ENCODE measurements at regions not wholly inside any gene's neighbourhood (a gene's known extent, or its start where the extent isn't known, plus 50 kb on each side); places are given as distances from the start of the nearest gene placed in this dataset.

DNA sequence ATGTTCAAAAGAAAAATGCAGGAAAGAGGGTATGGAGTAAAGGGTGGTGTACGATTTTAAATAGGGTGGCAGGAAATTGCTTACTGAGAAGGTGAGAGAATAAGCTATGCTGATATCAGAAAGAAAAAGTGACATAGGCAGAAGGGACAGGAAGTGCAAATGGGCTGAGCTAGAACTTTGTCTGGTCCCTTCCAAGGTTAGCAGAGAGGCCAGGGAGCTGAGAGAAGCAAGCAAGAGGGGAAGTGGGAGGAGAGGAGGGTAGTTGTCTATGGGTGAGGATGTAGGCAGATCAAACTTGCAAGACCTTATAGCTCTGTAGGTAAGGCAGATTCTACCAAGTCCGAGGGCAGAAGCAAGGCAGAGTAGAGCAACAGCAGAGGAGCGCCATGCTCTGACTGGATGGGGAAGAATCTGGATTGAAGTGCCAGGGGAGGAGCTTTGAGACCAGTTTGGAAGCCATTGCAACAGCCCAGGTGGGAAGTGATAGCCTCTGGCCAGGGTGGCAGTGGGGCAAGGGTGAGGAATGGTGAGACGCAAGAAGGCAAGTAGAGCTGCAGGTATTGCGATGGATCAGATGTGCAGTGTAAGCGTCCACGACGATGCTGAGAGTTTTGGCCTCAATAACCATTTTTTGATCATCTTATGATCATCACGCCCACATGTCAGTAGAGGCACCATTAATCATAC lies 134.4 kb upstream of the APCDD1 start:
- Histone ChIP-seq H3K4me2 (ENCODE audit: low read length) (no peak overlapping the region), H3K9me2 (ENCODE audit: insufficient read depth) (no peaks in the 10 kb centered on the region), H4K20me1 (ENCODE audit: insufficient read depth) (no peaks in the 10 kb centered on the region), H3K27ac (ENCODE audit: low read depth, low read length) (no peak overlapping the region), H3K9ac (ENCODE audit: low read length) (no peak overlapping the region), H3K27me3 (ENCODE audit: insufficient read depth, low read length) (peaks cover 38% of the 10 kb centered on the region), H2AFZ (ENCODE audit: low read depth, low read length, poor library complexity, severe bottlenecking) (no peak overlapping the region), H3K79me2 (ENCODE audit: insufficient read depth, low read length) (no peaks in the 10 kb centered on the region), H3K36me3 (ENCODE audit: control insufficient read depth in 1 of 2, insufficient read depth in 2 of 2, low read length in 2 of 2) (no peaks in the 10 kb centered on the region), H3K4me1 (ENCODE audit: control insufficient read depth in 1 of 2, insufficient read depth in 2 of 2, low read length in 2 of 2) (no peaks in the 10 kb centered on the region), H3K9me3 (ENCODE audit: control insufficient read depth in 1 of 2, insufficient read depth in 1 of 2, low read depth in 1 of 2, low read length in 2 of 2) (no peaks in the 10 kb centered on the region), H3K4me3 (replicated peaks in 1 of 2; ENCODE audit: low read depth in 1 of 2, low read length in 2 of 2) (no peak overlapping the region)
- ChIA-PET RAD21 (ENCODE audit: low non-redundant PET in 1 of 2, low total read pairs in 2 of 2, uncharacterized antibody in 2 of 2, unreplicated experiment in 2 of 2) (no interaction called here), POLR2A (no interaction called here), CTCF (no interaction called here)
- DNase-seq (ENCODE audit: low read depth, low spot score) (no peak), ATAC-seq (no peak)
- BruUV-seq (replicated peaks): no TSS peak
- TF ChIP-seq EZH2 (IDR thresholded peaks at IDR 0.05): no peak
- no peak for TF ChIP-seq SRF (IDR thresholded peaks at IDR 0.05; ENCODE audit: low read depth)
- TF ChIP-seq, protein P1, sequence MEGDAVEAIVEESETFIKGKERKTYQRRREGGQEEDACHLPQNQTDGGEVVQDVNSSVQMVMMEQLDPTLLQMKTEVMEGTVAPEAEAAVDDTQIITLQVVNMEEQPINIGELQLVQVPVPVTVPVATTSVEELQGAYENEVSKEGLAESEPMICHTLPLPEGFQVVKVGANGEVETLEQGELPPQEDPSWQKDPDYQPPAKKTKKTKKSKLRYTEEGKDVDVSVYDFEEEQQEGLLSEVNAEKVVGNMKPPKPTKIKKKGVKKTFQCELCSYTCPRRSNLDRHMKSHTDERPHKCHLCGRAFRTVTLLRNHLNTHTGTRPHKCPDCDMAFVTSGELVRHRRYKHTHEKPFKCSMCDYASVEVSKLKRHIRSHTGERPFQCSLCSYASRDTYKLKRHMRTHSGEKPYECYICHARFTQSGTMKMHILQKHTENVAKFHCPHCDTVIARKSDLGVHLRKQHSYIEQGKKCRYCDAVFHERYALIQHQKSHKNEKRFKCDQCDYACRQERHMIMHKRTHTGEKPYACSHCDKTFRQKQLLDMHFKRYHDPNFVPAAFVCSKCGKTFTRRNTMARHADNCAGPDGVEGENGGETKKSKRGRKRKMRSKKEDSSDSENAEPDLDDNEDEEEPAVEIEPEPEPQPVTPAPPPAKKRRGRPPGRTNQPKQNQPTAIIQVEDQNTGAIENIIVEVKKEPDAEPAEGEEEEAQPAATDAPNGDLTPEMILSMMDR (IDR thresholded peaks at IDR 0.05 in 2 of 3, conservative IDR thresholded peaks at IDR 0.05 in 1 of 3; ENCODE audit: borderline replicate concordance in 1 of 3, insufficient read depth in 1 of 3, low read depth in 2 of 3, low read length in 2 of 3): no peak
- no peak for TF ChIP-seq EZH2phosphoT487 (IDR thresholded peaks at IDR 0.05; ENCODE audit: borderline replicate concordance)
- TF ChIP-seq CBX3 (IDR thresholded peaks at IDR 0.05; ENCODE audit: low read depth): no peak
- no peak for TF ChIP-seq RAD21 (IDR thresholded peaks at IDR 0.05; ENCODE audit: low read depth)
- no peak for TF ChIP-seq SP1 (IDR thresholded peaks at IDR 0.05; ENCODE audit: low read depth)
- TF ChIP-seq YY1 (IDR thresholded peaks at IDR 0.05; ENCODE audit: extremely low read depth, insufficient replicate concordance, low read depth, low read length): no peak
- no peak for TF ChIP-seq ZNF274 (IDR thresholded peaks at IDR 0.05; ENCODE audit: low read depth, low read length)
- TF ChIP-seq, protein P2, sequence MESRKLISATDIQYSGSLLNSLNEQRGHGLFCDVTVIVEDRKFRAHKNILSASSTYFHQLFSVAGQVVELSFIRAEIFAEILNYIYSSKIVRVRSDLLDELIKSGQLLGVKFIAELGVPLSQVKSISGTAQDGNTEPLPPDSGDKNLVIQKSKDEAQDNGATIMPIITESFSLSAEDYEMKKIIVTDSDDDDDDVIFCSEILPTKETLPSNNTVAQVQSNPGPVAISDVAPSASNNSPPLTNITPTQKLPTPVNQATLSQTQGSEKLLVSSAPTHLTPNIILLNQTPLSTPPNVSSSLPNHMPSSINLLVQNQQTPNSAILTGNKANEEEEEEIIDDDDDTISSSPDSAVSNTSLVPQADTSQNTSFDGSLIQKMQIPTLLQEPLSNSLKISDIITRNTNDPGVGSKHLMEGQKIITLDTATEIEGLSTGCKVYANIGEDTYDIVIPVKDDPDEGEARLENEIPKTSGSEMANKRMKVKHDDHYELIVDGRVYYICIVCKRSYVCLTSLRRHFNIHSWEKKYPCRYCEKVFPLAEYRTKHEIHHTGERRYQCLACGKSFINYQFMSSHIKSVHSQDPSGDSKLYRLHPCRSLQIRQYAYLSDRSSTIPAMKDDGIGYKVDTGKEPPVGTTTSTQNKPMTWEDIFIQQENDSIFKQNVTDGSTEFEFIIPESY (IDR thresholded peaks at IDR 0.05; ENCODE audit: extremely low read depth, insufficient replicate concordance, low read length): no peak
- TF ChIP-seq REST (IDR thresholded peaks at IDR 0.05; ENCODE audit: low read depth): no peak
- TF ChIP-seq CEBPB (IDR thresholded peaks at IDR 0.05; ENCODE audit: low read depth): no peak
- no peak for TF ChIP-seq FOSL1 (IDR thresholded peaks at IDR 0.05; ENCODE audit: low read depth)
- intact Hi-C loops (cut with micrococcal nuclease): no loop called here

Measured in HCT116 (cell line).